ENCODE measurements at regions not wholly inside any gene's neighbourhood (a gene's known extent, or its start where the extent isn't known, plus 50 kb on each side); places are given as distances from the start of the nearest gene placed in this dataset.

DNA sequence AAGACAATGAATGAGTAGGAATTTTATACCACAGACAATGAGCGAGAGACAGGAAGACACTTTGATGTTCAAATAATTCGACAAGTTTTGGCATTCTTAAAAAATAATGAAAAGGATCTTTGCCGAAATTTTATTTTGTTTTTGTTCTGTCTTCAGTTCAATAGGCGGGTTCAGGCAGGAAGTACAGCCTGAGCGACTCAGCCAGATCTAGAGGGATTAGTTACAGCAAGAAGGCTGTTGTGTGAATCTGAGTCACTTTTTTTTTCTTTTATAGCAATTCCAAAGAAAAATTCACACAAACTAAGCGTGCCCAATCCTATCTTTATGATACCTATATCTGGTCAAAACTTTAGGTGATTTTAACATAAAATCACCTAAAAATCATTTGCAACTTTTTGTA, 505.4 kb upstream of the FAM241A start:
- Histone ChIP-seq H2AFZ (ENCODE audit: low read length) (no peak overlapping the region), H3K18ac (ENCODE audit: extremely low read depth, low read length) (no peak overlapping the region), H3K14ac (ENCODE audit: insufficient read length) (no peak overlapping the region), H3K36me3 (ENCODE audit: control insufficient read depth in 2 of 4, insufficient read depth in 4 of 4, low read length in 3 of 4) (no peaks in the 10 kb centered on the region), H3K23ac (ENCODE audit: insufficient read length) (no peak overlapping the region), H4K20me1 (replicated peaks in 1 of 2; ENCODE audit: control insufficient read depth in 1 of 2, insufficient read depth in 2 of 2, low read length in 2 of 2) (no peaks in the 10 kb centered on the region), H3K4me2 (ENCODE audit: insufficient read depth in 1 of 2, low read depth in 2 of 2, low read length in 2 of 2) (no peak overlapping the region), H4K91ac (replicated peaks; ENCODE audit: insufficient read length, low read length) (no peak overlapping the region), H3K4me1 (replicated peaks in 1 of 4; ENCODE audit: control insufficient read depth in 3 of 4, insufficient read depth in 4 of 4, low read length in 3 of 4) (no peaks in the 10 kb centered on the region), H2BK120ac (replicated peaks; ENCODE audit: low read depth, low read length) (no peak overlapping the region), H3K79me2 (ENCODE audit: control insufficient read depth in 1 of 2, insufficient read depth in 2 of 2, low read length in 2 of 2) (no peaks in the 10 kb centered on the region), H2BK15ac (ENCODE audit: low read length) (no peak overlapping the region), H4K8ac (ENCODE audit: extremely low read depth, insufficient read depth, low read length) (no peak overlapping the region), H3K27me3 (replicated peaks in 1 of 4; ENCODE audit: control insufficient read depth in 3 of 4, extremely low read depth in 1 of 4, insufficient read depth in 3 of 4, low read length in 3 of 4) (no peaks in the 10 kb centered on the region), H3K9ac (replicated peaks in 1 of 4; ENCODE audit: extremely low read depth in 1 of 4, low read depth in 3 of 4, low read length in 3 of 4) (no peak overlapping the region), H3K23me2 (ENCODE audit: low read depth, low read length) (no peaks in the 10 kb centered on the region), H4K5ac (ENCODE audit: insufficient read length, low read depth, low read length) (no peak overlapping the region), H2BK5ac (ENCODE audit: low read depth, low read length) (no peak overlapping the region), H2BK20ac (ENCODE audit: low read length) (no peak overlapping the region), H3K79me1 (ENCODE audit: low read depth, low read length) (no peaks in the 10 kb centered on the region), H3K27ac (ENCODE audit: low read depth, low read length) (no peak overlapping the region), H2AK5ac (ENCODE audit: low read depth, low read length) (no peak overlapping the region), H3K4me3 (ENCODE audit: extremely low read depth in 1 of 4, insufficient read depth in 2 of 4, low read depth in 3 of 4, low read length in 4 of 4) (no peak overlapping the region), H3K9me3 (ENCODE audit: insufficient read depth in 2 of 2, low read depth in 1 of 2, low read length in 1 of 2) (no peaks in the 10 kb centered on the region), H2BK12ac (ENCODE audit: low read depth, low read length) (no peak overlapping the region), H3K56ac (replicated peaks; ENCODE audit: insufficient read length, low read depth, low read length) (no peak overlapping the region), H3K4ac (replicated peaks; ENCODE audit: insufficient read length, low read depth, low read length) (no peak overlapping the region)
- DNase-seq (ENCODE audit: low read depth in 1 of 2, low spot score in 2 of 2) (no peak), FAIRE-seq (no peak)
- ChIA-PET CTCF (ENCODE audit: partially characterized antibody) (no interaction called here), POLR2A (ENCODE audit: partially characterized antibody) (no interaction called here)
- TF ChIP-seq GTF2F1 (IDR thresholded peaks at IDR 0.05; ENCODE audit: borderline replicate concordance, low read depth, low read length) (no peak), CBX5 (IDR thresholded peaks at IDR 0.05; ENCODE audit: low read depth, low read length) (no peak), CHD2 (IDR thresholded peaks at IDR 0.05; ENCODE audit: low read length) (no peak), KDM1A (IDR thresholded peaks at IDR 0.05; ENCODE audit: borderline replicate concordance, low read length) (no peak)
- WGBS, 2 experiments (ENCODE audit: extremely low coverage in 1 of 2, insufficient coverage in 1 of 2, insufficient read length in 1 of 2, insufficient replicate concordance in 2 of 2, low coverage in 1 of 2, low lambda C conversion rate in 2 of 2, missing lambda C conversion rate in 1 of 2) = 88% methylated on average over 6 of the region's 6 CpGs; no CpG with 5 or more reads in 1 of the 2 experiments
